MM.1S (cell line): ENCODE measurements at regions not wholly inside any gene's neighbourhood (a gene's known extent, or its start where the extent isn't known, plus 50 kb on each side); places are given as distances from the start of the nearest gene placed in this dataset.

Experiments used
- EZH2 ChIP-seq: fragments of 300-600 bp; sonication (generic); optimal IDR thresholded peaks from 2 replicates; pipeline ENCODE3; 2017; ENCODE audit warnings: low read depth, mild to moderate bottlenecking, antibody characterized with exemption, low read length, mixed read lengths
- TF ChIP-seq, protein P1 (sequence below): fragments of 300-600 bp; sonication (generic); IDR thresholded peaks from 2 replicates; pipeline ENCODE4 v1.5.1; 2016; ENCODE audit warnings: antibody characterized with exemption, low read length, mixed read lengths

DNA sequence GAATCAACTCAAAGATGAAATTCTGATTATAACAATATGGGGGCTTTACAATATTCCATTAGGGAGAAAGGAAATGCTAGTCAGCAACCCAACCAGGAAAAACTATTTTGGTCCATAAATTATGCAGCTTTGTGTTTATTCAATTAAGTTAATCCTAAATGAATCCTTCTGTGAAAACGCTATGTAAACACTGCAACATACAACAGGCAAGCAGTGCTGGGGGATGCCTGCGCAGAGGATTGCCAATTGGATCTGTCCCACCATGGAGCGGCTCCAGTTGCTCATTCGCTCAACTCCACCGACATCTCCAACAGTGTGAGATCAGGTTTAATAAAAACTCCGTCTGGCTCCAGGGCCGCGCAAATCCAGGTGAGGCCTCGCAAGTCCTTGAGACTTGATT, 290.5 kb upstream of the VEPH1 start:
- TF ChIP-seq EZH2: no peak
- TF ChIP-seq, protein P1, sequence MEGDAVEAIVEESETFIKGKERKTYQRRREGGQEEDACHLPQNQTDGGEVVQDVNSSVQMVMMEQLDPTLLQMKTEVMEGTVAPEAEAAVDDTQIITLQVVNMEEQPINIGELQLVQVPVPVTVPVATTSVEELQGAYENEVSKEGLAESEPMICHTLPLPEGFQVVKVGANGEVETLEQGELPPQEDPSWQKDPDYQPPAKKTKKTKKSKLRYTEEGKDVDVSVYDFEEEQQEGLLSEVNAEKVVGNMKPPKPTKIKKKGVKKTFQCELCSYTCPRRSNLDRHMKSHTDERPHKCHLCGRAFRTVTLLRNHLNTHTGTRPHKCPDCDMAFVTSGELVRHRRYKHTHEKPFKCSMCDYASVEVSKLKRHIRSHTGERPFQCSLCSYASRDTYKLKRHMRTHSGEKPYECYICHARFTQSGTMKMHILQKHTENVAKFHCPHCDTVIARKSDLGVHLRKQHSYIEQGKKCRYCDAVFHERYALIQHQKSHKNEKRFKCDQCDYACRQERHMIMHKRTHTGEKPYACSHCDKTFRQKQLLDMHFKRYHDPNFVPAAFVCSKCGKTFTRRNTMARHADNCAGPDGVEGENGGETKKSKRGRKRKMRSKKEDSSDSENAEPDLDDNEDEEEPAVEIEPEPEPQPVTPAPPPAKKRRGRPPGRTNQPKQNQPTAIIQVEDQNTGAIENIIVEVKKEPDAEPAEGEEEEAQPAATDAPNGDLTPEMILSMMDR: no peak
